Neural cell (in vitro differentiated cells): ENCODE measurements at regions not wholly inside any gene's neighbourhood (a gene's known extent, or its start where the extent isn't known, plus 50 kb on each side); places are given as distances from the start of the nearest gene placed in this dataset.

ENCODE experiments used
- H2AFZ ChIP-seq: fragments of 200-600, 300-800 bp; sonication (generic), shearing (Covaris generic); 2 replicates; pipeline ENCODE4 v1.6.0; 2014; ENCODE audit warnings: low read depth, mild to moderate bottlenecking, antibody characterized with exemption, low read length, moderate library complexity
- H3F3A ChIP-seq: fragments of 200-600 bp; shearing (Covaris generic); 2 replicates; pipeline ENCODE4 v1.6.1; 2016; ENCODE audit warnings: mild to moderate bottlenecking, moderate library complexity, mixed read lengths, antibody characterized with exemption, low read length; ENCODE audit not compliant: insufficient read depth, poor library complexity, severe bottlenecking
- H3K27ac ChIP-seq: fragments of 200-600, 300-800 bp; sonication (generic), shearing (Covaris generic); 2 replicates; pipeline ENCODE4 v1.5.1; 2014; ENCODE audit warnings: mild to moderate bottlenecking, low read length, moderate library complexity
- H3K27me3 ChIP-seq: fragments of 300-800, 200-600 bp; sonication (generic), shearing (Covaris generic); 2 replicates; pipeline ENCODE4 v1.6.0; 2014; ENCODE audit warnings: mild to moderate bottlenecking, low read depth, low read length, moderate library complexity; ENCODE audit not compliant: insufficient read depth
- H3K36me3 ChIP-seq: fragments of 300-800, 200-600 bp; sonication (generic), shearing (Covaris generic); 2 replicates; pipeline ENCODE4 v1.5.1; 2014; ENCODE audit warnings: mild to moderate bottlenecking, antibody characterized with exemption, low read length, moderate library complexity; ENCODE audit not compliant: insufficient read depth
- H3K4me2 ChIP-seq: fragments of 300-800, 200-600 bp; sonication (generic), shearing (Covaris generic); 2 replicates; pipeline ENCODE4 v1.6.0; 2014; ENCODE audit warnings: mild to moderate bottlenecking, low read length
- H3K4me3 ChIP-seq: fragments of 300-800, 200-600 bp; sonication (generic), shearing (Covaris generic); 2 replicates; pipeline ENCODE4 v1.5.1; 2014; ENCODE audit warnings: mild to moderate bottlenecking, low read length, moderate library complexity
- H3K79me2 ChIP-seq: fragments of 200-600 bp; shearing (Covaris generic); replicated peaks from 2 replicates; pipeline ENCODE4 v1.6.0; 2014; ENCODE audit warnings: mild to moderate bottlenecking, low read length, moderate library complexity; ENCODE audit not compliant: insufficient read depth
- H3K9ac ChIP-seq: fragments of 300-800, 200-600 bp; sonication (generic), shearing (Covaris generic); 2 replicates; pipeline ENCODE4 v1.6.1; 2016; ENCODE audit warnings: mild to moderate bottlenecking, low read length, mixed read lengths
- H3K9me2 ChIP-seq: fragments of 200-600 bp; shearing (Covaris generic); 2 replicates; pipeline ENCODE4 v1.6.1; 2016; ENCODE audit warnings: mild to moderate bottlenecking, low read length, mixed read lengths; ENCODE audit not compliant: insufficient read depth
- H3K9me3 ChIP-seq: fragments of 200-600, 300-800 bp; sonication (generic), shearing (Covaris generic); 2 replicates; pipeline ENCODE4 v1.6.1; 2016; ENCODE audit warnings: mild to moderate bottlenecking, mixed run types, low read length, moderate library complexity, mixed read lengths
- H4K20me1 ChIP-seq: fragments of 200-600 bp; shearing (Covaris generic); 2 replicates; pipeline ENCODE4 v1.6.1; 2016; ENCODE audit warnings: mild to moderate bottlenecking, mixed run types; ENCODE audit not compliant: insufficient read depth
- EP300 ChIP-seq: fragments of 450-650 bp; conservative IDR thresholded peaks from 2 replicates; pipeline ENCODE4 v1.6.1; 2014; ENCODE audit warnings: antibody characterized with exemption, mild to moderate bottlenecking, moderate library complexity; ENCODE audit not compliant: poor library complexity, severe bottlenecking
- EZH2 ChIP-seq: fragments of 200-600, 300-800 bp; shearing (Covaris generic), sonication (generic); IDR thresholded peaks from 2 replicates; pipeline ENCODE4 v1.6.1; 2014; ENCODE audit warnings: antibody characterized with exemption, low read length, borderline replicate concordance, mild to moderate bottlenecking; ENCODE audit not compliant: insufficient read depth, poor library complexity, severe bottlenecking
- MXI1 ChIP-seq: fragments of 450-650 bp; conservative IDR thresholded peaks from 2 replicates; pipeline ENCODE4 v1.6.1; 2014; ENCODE audit warnings: antibody characterized with exemption, mild to moderate bottlenecking; ENCODE audit not compliant: poor library complexity, severe bottlenecking
- POLR2AphosphoS5 ChIP-seq: IDR thresholded peaks from 2 replicates; pipeline ENCODE4 v1.6.1; 2012
- RAD21 ChIP-seq: fragments of 450-650 bp; conservative IDR thresholded peaks from 2 replicates; pipeline ENCODE4 v1.6.1; 2014; ENCODE audit warnings: antibody characterized with exemption, mild to moderate bottlenecking, moderate library complexity
- SMC3 ChIP-seq: fragments of 450-650 bp; conservative IDR thresholded peaks from 2 replicates; pipeline ENCODE4 v1.6.1; 2014; ENCODE audit warnings: antibody characterized with exemption, mild to moderate bottlenecking, moderate library complexity; ENCODE audit not compliant: poor library complexity
- TAF1 ChIP-seq: IDR thresholded peaks from 2 replicates; pipeline ENCODE4 v1.6.1; 2012; ENCODE audit warnings: low read depth
- TF ChIP-seq, protein P1 (sequence below): IDR thresholded peaks from 2 replicates; pipeline ENCODE4 v1.6.1; 2012; ENCODE audit warnings: borderline replicate concordance
- TF ChIP-seq, protein P2 (sequence below): fragments of 450-650 bp; IDR thresholded peaks from 2 replicates; pipeline ENCODE4 v1.5.1; 2014; ENCODE audit warnings: antibody characterized with exemption, mild to moderate bottlenecking, moderate library complexity; ENCODE audit not compliant: poor library complexity, severe bottlenecking

- Histone ChIP-seq H4K20me1 (no peaks in the 10 kb centered on the region), H3K79me2 (no peaks in the 10 kb centered on the region), H3K36me3 (no peaks in the 10 kb centered on the region), H3K27ac (no peak overlapping the region), H3K27me3 (no peaks in the 10 kb centered on the region), H2AFZ (no peak overlapping the region), H3K9me2 (no peaks in the 10 kb centered on the region), H3K9me3 (no peaks in the 10 kb centered on the region), H3K4me3 (no peak overlapping the region), H3F3A (no peaks in the 10 kb centered on the region), H3K9ac (no peak overlapping the region), H3K4me2 (no peak overlapping the region)
- TF ChIP-seq SMC3 (no peak), EZH2 (no peak), MXI1 (no peak), EP300 (no peak)
These were observed 457.3 kb downstream of the ZNF608 start for GRCh38 chr5:124289130-124289529.

DNA sequence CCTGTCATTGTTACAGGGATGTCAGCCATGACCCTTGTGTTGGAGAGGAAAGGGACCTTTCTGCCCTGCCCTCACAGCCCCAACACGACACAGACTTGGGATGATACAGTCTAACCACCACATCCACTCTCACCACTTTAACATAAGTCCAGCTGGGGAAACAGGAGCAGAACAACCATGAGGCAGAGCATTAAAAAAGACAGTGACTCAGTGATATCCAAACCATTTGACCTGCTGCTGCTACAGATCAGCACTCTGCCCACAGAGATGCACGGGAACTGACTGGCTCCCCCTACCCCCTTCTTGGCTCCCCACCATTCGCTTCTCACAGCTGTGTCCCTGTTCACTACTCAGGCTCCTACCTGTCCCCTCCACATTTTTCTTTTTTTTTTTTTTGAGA is 458.6 kb downstream of the ZNF608 start:
- H3K79me2 ChIP-seq, result no peaks in the 10 kb centered on the region
- no peaks in the 10 kb centered on the region for H3K9me2 ChIP-seq
- H3K27ac ChIP-seq, result no peak overlapping the region
- H3K4me2 ChIP-seq, result no peak overlapping the region
- no peaks in the 10 kb centered on the region for H4K20me1 ChIP-seq
- no peak overlapping the region for H2AFZ ChIP-seq
- no peaks in the 10 kb centered on the region for H3F3A ChIP-seq
- TF ChIP-seq, protein P1, sequence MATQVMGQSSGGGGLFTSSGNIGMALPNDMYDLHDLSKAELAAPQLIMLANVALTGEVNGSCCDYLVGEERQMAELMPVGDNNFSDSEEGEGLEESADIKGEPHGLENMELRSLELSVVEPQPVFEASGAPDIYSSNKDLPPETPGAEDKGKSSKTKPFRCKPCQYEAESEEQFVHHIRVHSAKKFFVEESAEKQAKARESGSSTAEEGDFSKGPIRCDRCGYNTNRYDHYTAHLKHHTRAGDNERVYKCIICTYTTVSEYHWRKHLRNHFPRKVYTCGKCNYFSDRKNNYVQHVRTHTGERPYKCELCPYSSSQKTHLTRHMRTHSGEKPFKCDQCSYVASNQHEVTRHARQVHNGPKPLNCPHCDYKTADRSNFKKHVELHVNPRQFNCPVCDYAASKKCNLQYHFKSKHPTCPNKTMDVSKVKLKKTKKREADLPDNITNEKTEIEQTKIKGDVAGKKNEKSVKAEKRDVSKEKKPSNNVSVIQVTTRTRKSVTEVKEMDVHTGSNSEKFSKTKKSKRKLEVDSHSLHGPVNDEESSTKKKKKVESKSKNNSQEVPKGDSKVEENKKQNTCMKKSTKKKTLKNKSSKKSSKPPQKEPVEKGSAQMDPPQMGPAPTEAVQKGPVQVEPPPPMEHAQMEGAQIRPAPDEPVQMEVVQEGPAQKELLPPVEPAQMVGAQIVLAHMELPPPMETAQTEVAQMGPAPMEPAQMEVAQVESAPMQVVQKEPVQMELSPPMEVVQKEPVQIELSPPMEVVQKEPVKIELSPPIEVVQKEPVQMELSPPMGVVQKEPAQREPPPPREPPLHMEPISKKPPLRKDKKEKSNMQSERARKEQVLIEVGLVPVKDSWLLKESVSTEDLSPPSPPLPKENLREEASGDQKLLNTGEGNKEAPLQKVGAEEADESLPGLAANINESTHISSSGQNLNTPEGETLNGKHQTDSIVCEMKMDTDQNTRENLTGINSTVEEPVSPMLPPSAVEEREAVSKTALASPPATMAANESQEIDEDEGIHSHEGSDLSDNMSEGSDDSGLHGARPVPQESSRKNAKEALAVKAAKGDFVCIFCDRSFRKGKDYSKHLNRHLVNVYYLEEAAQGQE, result no peak
- no peak overlapping the region for H3K4me3 ChIP-seq
- no peaks in the 10 kb centered on the region for H3K36me3 ChIP-seq
- H3K27me3 ChIP-seq, result no peaks in the 10 kb centered on the region
- no peaks in the 10 kb centered on the region for H3K9me3 ChIP-seq
- no peak overlapping the region for H3K9ac ChIP-seq

DNA sequence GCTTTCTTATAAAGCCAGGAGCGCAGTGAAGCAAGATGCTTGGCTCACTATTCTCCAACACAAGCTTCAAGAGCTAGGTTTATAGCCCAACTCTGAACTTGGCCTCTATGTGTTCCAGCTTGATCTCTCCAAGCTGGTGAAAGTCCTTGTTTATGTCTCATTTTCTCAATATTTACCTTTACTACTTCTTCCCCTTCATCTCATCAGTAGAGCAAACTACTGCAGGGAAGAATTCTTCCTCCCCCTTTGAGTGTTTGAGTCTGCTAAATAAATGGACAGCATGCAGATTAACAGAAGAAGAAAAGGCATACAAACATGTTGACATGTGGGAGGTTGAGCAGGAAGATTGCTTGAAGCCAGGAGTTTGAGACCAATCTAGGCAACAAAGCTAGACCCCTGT is 460.7 kb downstream of the ZNF608 start:
- TF ChIP-seq EZH2 (no peak), EP300 (no peak), MXI1 (no peak), SMC3 (no peak), RAD21 (no peak), POLR2AphosphoS5 (no peak), TAF1 (no peak)
- TF ChIP-seq, protein P2, sequence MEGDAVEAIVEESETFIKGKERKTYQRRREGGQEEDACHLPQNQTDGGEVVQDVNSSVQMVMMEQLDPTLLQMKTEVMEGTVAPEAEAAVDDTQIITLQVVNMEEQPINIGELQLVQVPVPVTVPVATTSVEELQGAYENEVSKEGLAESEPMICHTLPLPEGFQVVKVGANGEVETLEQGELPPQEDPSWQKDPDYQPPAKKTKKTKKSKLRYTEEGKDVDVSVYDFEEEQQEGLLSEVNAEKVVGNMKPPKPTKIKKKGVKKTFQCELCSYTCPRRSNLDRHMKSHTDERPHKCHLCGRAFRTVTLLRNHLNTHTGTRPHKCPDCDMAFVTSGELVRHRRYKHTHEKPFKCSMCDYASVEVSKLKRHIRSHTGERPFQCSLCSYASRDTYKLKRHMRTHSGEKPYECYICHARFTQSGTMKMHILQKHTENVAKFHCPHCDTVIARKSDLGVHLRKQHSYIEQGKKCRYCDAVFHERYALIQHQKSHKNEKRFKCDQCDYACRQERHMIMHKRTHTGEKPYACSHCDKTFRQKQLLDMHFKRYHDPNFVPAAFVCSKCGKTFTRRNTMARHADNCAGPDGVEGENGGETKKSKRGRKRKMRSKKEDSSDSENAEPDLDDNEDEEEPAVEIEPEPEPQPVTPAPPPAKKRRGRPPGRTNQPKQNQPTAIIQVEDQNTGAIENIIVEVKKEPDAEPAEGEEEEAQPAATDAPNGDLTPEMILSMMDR, result no peak
- TF ChIP-seq, protein P1, result no peak
- Histone ChIP-seq H3K27ac (no peak overlapping the region), H3K27me3 (no peaks in the 10 kb centered on the region), H3K79me2 (no peaks in the 10 kb centered on the region), H3K36me3 (no peaks in the 10 kb centered on the region), H3K9me3 (no peaks in the 10 kb centered on the region), H3K9ac (no peak overlapping the region), H3K9me2 (no peaks in the 10 kb centered on the region), H2AFZ (no peak overlapping the region), H3K4me2 (no peak overlapping the region), H3K4me3 (no peak overlapping the region), H3F3A (no peaks in the 10 kb centered on the region), H4K20me1 (no peaks in the 10 kb centered on the region)
